ENCODE measurements at regions not wholly inside any gene's neighbourhood (a gene's known extent, or its start where the extent isn't known, plus 50 kb on each side); places are given as distances from the start of the nearest gene placed in this dataset.

DNA sequence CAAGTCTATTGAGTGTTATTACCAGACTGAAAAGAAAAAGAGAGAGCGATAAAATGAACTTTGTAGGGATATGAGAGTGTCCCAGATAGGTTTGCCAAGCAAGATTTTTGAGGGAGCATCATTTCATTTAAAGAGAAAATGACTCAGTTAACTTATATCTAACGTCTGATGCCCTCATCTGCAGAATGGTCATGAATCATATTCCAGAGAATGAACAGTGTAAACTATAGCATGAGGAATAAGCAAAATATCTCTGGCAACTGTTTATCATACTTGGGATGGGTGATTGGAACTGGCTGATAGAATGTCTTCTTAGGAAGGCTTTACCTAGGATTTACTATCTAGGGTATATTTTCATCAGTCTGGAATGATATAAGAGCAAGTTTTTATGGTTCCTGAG, 289.4 kb downstream of the CMPK2 start:
- no peak for DNase-seq
- Histone ChIP-seq H3K4me2 (ENCODE audit: low read depth, low read length, poor library complexity, severe bottlenecking) (no peak overlapping the region), H3K4me3 (ENCODE audit: low read length) (no peak overlapping the region), H3K27ac (ENCODE audit: low read length) (no peak overlapping the region), H3K27me3 (ENCODE audit: low read length) (no peaks in the 10 kb centered on the region), H3K36me3 (ENCODE audit: insufficient read depth, low read length) (no peaks in the 10 kb centered on the region), H3K79me2 (ENCODE audit: low read length) (no peaks in the 10 kb centered on the region), H3K4me1 (ENCODE audit: low read length) (no peaks in the 10 kb centered on the region), H3K9me3 (ENCODE audit: low read length) (no peaks in the 10 kb centered on the region), H4K20me1 (ENCODE audit: insufficient read depth, low read depth, low read length) (no peaks in the 10 kb centered on the region), H2AFZ (ENCODE audit: low read length) (no peak overlapping the region), H3K9ac (ENCODE audit: low read length) (no peak overlapping the region), H3K9me2 (replicated peaks; ENCODE audit: insufficient read depth, low read length) (no peaks in the 10 kb centered on the region)

DNA sequence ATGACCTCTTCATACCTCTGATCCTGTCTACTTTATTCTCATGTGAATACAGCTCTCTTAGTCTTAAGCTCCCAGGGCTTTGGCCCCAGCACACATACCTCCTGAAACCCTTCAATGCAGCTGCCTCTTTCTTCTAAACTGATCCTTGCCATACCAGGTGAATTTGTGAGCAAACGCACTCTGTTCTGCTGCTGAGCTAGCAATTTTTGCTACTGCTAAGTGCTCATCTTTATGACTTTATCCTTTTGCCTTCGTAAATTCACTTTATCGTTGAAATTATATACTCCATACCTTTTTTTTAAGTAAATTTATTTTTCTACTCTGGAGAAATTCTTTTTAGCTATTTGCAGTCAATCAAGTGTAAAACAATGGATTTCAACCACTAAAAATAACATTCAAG, 287.7 kb downstream of the CMPK2 start:
- no peaks in the 10 kb centered on the region for H3K9me3 ChIP-seq (ENCODE audit: low read length)
- no peak overlapping the region for H3K4me3 ChIP-seq (ENCODE audit: low read length)
- no peak overlapping the region for H3K4me2 ChIP-seq (ENCODE audit: low read depth, low read length, poor library complexity, severe bottlenecking)
- no peaks in the 10 kb centered on the region for H3K36me3 ChIP-seq (ENCODE audit: insufficient read depth, low read length)
- H3K4me1 ChIP-seq (ENCODE audit: low read length), result no peaks in the 10 kb centered on the region
- DNase-seq, result no peak
- H3K27me3 ChIP-seq (ENCODE audit: low read length), result no peaks in the 10 kb centered on the region
- H4K20me1 ChIP-seq (ENCODE audit: insufficient read depth, low read depth, low read length), result no peaks in the 10 kb centered on the region
- H3K9me2 ChIP-seq (replicated peaks; ENCODE audit: insufficient read depth, low read length), result no peaks in the 10 kb centered on the region
- H2AFZ ChIP-seq (ENCODE audit: low read length), result no peak overlapping the region
- no peak overlapping the region for H3K9ac ChIP-seq (ENCODE audit: low read length)
- H3K79me2 ChIP-seq (ENCODE audit: low read length), result no peaks in the 10 kb centered on the region
- H3K27ac ChIP-seq (ENCODE audit: low read length), result no peak overlapping the region

DNA sequence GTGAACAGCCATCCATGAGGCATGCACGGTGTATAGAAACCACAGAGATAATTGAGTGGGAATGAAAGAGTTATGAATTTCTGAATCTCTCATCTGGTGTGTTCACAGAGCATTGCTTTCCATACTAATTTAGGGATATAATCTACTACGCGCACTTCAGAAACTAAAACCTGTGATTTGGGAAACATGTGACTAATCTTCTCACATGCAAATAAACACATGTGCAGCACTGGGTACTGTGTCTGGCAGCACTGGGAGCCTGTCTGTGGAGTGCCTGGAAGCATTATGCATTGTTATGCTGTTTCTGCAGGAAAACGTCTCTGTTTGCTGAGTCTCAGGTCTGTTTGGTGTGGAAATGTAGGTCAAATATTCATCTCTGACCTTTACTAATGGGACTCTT, 287.3 kb downstream of the CMPK2 start:
- Histone ChIP-seq H3K4me3 (ENCODE audit: low read length) (no peak overlapping the region), H3K9me2 (replicated peaks; ENCODE audit: insufficient read depth, low read length) (no peaks in the 10 kb centered on the region), H2AFZ (ENCODE audit: low read length) (no peak overlapping the region), H3K27ac (ENCODE audit: low read length) (no peak overlapping the region), H3K4me1 (ENCODE audit: low read length) (no peaks in the 10 kb centered on the region), H3K27me3 (ENCODE audit: low read length) (no peaks in the 10 kb centered on the region), H3K9me3 (ENCODE audit: low read length) (no peaks in the 10 kb centered on the region), H3K9ac (ENCODE audit: low read length) (no peak overlapping the region), H3K4me2 (ENCODE audit: low read depth, low read length, poor library complexity, severe bottlenecking) (no peak overlapping the region), H3K36me3 (ENCODE audit: insufficient read depth, low read length) (no peaks in the 10 kb centered on the region), H3K79me2 (ENCODE audit: low read length) (no peaks in the 10 kb centered on the region), H4K20me1 (ENCODE audit: insufficient read depth, low read depth, low read length) (no peaks in the 10 kb centered on the region)
- no peak for DNase-seq

DNA sequence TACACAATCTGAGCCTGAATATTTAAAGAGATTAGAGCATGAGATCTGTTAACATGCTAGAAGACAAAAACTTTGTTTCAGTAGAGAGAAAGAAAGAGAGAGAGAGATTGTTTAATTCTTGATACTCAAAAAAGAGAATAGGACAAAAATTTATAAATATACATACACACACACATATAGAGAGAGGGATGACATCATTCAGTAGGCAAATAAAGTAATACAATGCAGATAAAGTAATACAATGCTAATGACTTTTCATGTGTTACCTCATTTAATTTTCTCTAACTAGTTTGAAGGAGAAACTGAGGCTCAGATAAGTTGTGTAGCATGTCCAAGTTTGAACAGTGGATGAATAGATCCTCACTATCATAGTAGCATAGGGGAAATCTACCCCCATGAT, 286.4 kb downstream of the CMPK2 start:
- DNase-seq, result no peak
- Histone ChIP-seq H3K36me3 (ENCODE audit: insufficient read depth, low read length) (no peaks in the 10 kb centered on the region), H4K20me1 (ENCODE audit: insufficient read depth, low read depth, low read length) (no peaks in the 10 kb centered on the region), H3K27ac (ENCODE audit: low read length) (no peak overlapping the region), H3K9me3 (ENCODE audit: low read length) (no peaks in the 10 kb centered on the region), H3K4me3 (ENCODE audit: low read length) (no peak overlapping the region), H3K9ac (ENCODE audit: low read length) (no peak overlapping the region), H3K4me2 (ENCODE audit: low read depth, low read length, poor library complexity, severe bottlenecking) (no peak overlapping the region), H3K27me3 (ENCODE audit: low read length) (no peaks in the 10 kb centered on the region), H3K4me1 (ENCODE audit: low read length) (no peaks in the 10 kb centered on the region), H3K79me2 (ENCODE audit: low read length) (no peaks in the 10 kb centered on the region), H2AFZ (ENCODE audit: low read length) (no peak overlapping the region), H3K9me2 (replicated peaks; ENCODE audit: insufficient read depth, low read length) (no peaks in the 10 kb centered on the region)

DNA sequence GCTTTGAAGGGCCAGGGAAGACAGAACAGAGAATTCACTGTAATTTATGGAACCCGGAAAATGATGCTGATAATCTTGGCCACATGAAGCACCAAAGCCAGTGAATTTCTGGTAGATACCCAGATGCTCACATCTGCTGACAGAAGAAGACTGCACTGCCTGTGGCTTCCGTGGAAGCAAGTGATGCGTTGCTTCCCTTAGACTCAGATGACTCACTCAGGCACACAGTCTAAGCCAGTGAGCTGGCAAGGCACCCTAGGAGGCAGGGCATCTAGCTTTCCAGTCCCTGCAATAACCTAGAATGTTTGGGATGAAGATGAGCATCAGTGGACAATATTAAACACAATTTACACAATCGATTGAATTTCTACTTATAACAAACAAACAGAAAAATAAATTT, 284.7 kb downstream of the CMPK2 start:
- H3K4me1 ChIP-seq (ENCODE audit: low read length), result no peaks in the 10 kb centered on the region
- DNase-seq, result no peak
- H3K36me3 ChIP-seq (ENCODE audit: insufficient read depth, low read length), result no peaks in the 10 kb centered on the region
- H3K9me2 ChIP-seq (replicated peaks; ENCODE audit: insufficient read depth, low read length), result no peaks in the 10 kb centered on the region
- no peak overlapping the region for H3K4me3 ChIP-seq (ENCODE audit: low read length)
- H3K9me3 ChIP-seq (ENCODE audit: low read length), result no peaks in the 10 kb centered on the region
- H2AFZ ChIP-seq (ENCODE audit: low read length), result no peak overlapping the region
- H3K27ac ChIP-seq (ENCODE audit: low read length), result no peak overlapping the region
- H3K4me2 ChIP-seq (ENCODE audit: low read depth, low read length, poor library complexity, severe bottlenecking), result no peak overlapping the region
- no peaks in the 10 kb centered on the region for H3K27me3 ChIP-seq (ENCODE audit: low read length)
- no peaks in the 10 kb centered on the region for H4K20me1 ChIP-seq (ENCODE audit: insufficient read depth, low read depth, low read length)
- no peak overlapping the region for H3K9ac ChIP-seq (ENCODE audit: low read length)
- H3K79me2 ChIP-seq (ENCODE audit: low read length), result no peaks in the 10 kb centered on the region

DNA sequence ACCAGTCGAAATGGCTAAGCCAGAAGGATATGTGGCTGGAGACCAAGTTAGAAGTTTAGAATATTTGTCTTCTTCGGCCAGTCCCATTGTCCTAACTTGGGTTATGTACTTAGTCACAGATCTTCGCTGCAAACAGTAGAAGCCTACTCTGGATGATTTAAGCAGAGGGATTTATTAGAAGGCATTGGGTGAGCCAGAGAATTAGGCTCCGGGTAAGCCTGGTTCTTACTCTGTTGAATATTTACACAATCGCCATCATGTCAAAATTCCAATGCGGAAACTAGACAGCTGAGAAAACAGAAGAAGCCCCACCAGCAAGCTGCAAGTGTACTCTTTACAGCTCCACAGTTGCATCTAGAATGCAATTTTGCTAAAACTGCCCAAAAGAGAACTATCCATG, 276.6 kb downstream of the CMPK2 start:
- Histone ChIP-seq H4K20me1 (ENCODE audit: insufficient read depth, low read depth, low read length) (no peaks in the 10 kb centered on the region), H3K9me3 (ENCODE audit: low read length) (no peaks in the 10 kb centered on the region), H3K9ac (ENCODE audit: low read length) (no peak overlapping the region), H2AFZ (ENCODE audit: low read length) (no peak overlapping the region), H3K4me2 (ENCODE audit: low read depth, low read length, poor library complexity, severe bottlenecking) (no peak overlapping the region), H3K79me2 (ENCODE audit: low read length) (no peaks in the 10 kb centered on the region), H3K4me3 (ENCODE audit: low read length) (no peak overlapping the region), H3K27me3 (ENCODE audit: low read length) (no peaks in the 10 kb centered on the region), H3K4me1 (ENCODE audit: low read length) (no peaks in the 10 kb centered on the region), H3K36me3 (ENCODE audit: insufficient read depth, low read length) (no peaks in the 10 kb centered on the region), H3K27ac (ENCODE audit: low read length) (no peak overlapping the region), H3K9me2 (replicated peaks; ENCODE audit: insufficient read depth, low read length) (no peaks in the 10 kb centered on the region)
- no peak for DNase-seq

DNA sequence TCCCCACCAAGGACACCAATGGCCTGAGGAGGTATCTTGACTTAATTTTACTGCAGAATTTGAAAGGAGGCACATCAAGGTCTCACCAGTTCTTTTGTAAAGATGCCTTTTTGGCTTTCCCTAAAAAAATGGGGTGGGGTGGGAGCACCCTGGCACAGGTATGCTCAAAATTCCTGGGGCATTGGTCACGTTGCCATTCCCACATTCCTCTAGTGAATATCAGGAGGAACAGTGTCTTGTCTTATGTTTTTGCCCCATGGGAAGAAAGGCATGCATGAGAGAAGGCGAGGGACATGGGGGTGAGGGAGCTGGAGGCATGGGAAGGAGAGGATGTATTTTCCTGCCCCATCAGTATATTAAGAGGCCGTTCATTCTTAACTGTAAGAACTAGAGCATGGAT, 275.3 kb downstream of the CMPK2 start:
- no peak overlapping the region for H3K9ac ChIP-seq (ENCODE audit: low read length)
- H3K4me3 ChIP-seq (ENCODE audit: low read length), result no peak overlapping the region
- DNase-seq, result no peak
- no peaks in the 10 kb centered on the region for H3K79me2 ChIP-seq (ENCODE audit: low read length)
- H4K20me1 ChIP-seq (ENCODE audit: insufficient read depth, low read depth, low read length), result no peaks in the 10 kb centered on the region
- H3K27ac ChIP-seq (ENCODE audit: low read length), result no peak overlapping the region
- H3K4me1 ChIP-seq (ENCODE audit: low read length), result no peaks in the 10 kb centered on the region
- H3K4me2 ChIP-seq (ENCODE audit: low read depth, low read length, poor library complexity, severe bottlenecking), result no peak overlapping the region
- H2AFZ ChIP-seq (ENCODE audit: low read length), result no peak overlapping the region
- no peaks in the 10 kb centered on the region for H3K36me3 ChIP-seq (ENCODE audit: insufficient read depth, low read length)
- no peaks in the 10 kb centered on the region for H3K9me2 ChIP-seq (replicated peaks; ENCODE audit: insufficient read depth, low read length)
- no peaks in the 10 kb centered on the region for H3K9me3 ChIP-seq (ENCODE audit: low read length)
- H3K27me3 ChIP-seq (ENCODE audit: low read length), result no peaks in the 10 kb centered on the region

DNA sequence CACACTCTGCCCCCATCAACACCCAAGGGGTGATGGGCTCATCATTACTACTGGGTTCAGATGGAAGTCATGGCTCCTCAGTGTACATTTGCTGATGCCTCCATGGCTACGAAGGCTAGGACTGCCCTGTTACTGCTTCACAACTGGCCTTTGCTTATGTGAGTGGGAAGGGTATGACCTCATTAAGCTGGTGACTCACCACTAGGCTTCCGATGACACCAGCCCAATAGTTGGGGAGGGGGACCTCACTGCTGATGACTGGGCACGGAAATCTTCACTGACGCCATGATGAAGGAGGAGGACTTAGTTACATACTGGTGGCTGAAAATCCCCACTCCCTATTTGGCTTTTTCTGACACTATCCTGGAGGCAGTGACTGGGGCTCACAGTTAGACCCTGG, 263.2 kb downstream of the CMPK2 start:
- H3K27ac ChIP-seq (ENCODE audit: low read length), result no peak overlapping the region
- H3K36me3 ChIP-seq (ENCODE audit: insufficient read depth, low read length), result no peaks in the 10 kb centered on the region
- DNase-seq, result no peak
- H3K4me3 ChIP-seq (ENCODE audit: low read length), result no peak overlapping the region
- H3K27me3 ChIP-seq (ENCODE audit: low read length), result no peaks in the 10 kb centered on the region
- H4K20me1 ChIP-seq (ENCODE audit: insufficient read depth, low read depth, low read length), result no peaks in the 10 kb centered on the region
- H3K9ac ChIP-seq (ENCODE audit: low read length), result no peak overlapping the region
- H3K79me2 ChIP-seq (ENCODE audit: low read length), result no peaks in the 10 kb centered on the region
- H3K4me1 ChIP-seq (ENCODE audit: low read length), result no peaks in the 10 kb centered on the region
- H3K4me2 ChIP-seq (ENCODE audit: low read depth, low read length, poor library complexity, severe bottlenecking), result no peak overlapping the region
- no peak overlapping the region for H2AFZ ChIP-seq (ENCODE audit: low read length)
- H3K9me2 ChIP-seq (replicated peaks; ENCODE audit: insufficient read depth, low read length), result no peaks in the 10 kb centered on the region
- no peaks in the 10 kb centered on the region for H3K9me3 ChIP-seq (ENCODE audit: low read length)

DNA sequence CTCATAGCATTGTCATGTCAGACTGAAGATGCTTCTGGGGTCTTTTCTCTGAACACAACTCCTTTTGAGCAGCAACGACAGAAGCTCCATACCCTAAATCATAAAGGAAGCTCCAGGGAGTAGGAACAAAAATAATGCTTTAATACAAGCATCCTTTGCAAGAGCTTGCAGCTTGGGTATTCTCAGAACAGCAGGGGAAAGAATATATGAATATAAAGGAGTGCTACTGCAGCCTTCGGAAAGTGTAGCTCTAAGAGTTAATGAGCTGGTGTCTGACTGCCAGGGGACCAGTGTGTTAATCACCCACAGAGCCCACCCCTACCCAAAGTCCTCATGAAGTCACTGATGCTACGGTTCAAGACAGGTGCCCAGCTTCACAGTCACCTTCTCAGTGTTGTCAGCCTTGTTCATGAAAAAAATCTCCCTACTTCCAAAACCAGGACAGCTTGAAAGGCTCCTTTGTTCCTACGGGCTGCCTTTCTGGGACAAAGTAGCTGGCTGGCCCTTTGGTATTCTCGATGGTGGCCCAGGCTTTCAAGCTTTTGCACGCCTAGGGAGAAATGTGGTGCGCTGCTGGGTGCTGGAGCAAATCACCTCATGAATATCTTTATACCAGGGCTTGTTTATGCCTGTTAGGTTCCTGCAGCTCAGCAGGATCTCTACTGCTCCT, 259.7 kb downstream of the CMPK2 start:
- Histone ChIP-seq H3K36me3 (ENCODE audit: insufficient read depth, low read length) (no peaks in the 10 kb centered on the region), H3K4me3 (ENCODE audit: low read length) (no peak overlapping the region), H3K4me2 (ENCODE audit: low read depth, low read length, poor library complexity, severe bottlenecking) (no peak overlapping the region), H3K9me3 (ENCODE audit: low read length) (no peaks in the 10 kb centered on the region), H3K4me1 (ENCODE audit: low read length) (no peaks in the 10 kb centered on the region), H3K9ac (ENCODE audit: low read length) (no peak overlapping the region), H3K9me2 (replicated peaks; ENCODE audit: insufficient read depth, low read length) (no peaks in the 10 kb centered on the region), H2AFZ (ENCODE audit: low read length) (no peak overlapping the region), H3K79me2 (ENCODE audit: low read length) (no peaks in the 10 kb centered on the region), H4K20me1 (ENCODE audit: insufficient read depth, low read depth, low read length) (no peaks in the 10 kb centered on the region), H3K27ac (ENCODE audit: low read length) (no peak overlapping the region), H3K27me3 (ENCODE audit: low read length) (no peaks in the 10 kb centered on the region)
- DNase-seq, result no peak

Measured in Karpas-422 (cell line).